ENCODE measurements at regions not wholly inside any gene's neighbourhood (a gene's known extent, or its start where the extent isn't known, plus 50 kb on each side); places are given as distances from the start of the nearest gene placed in this dataset.

- intact Hi-C loops (cut with DNase I) = no loop called here
- Histone ChIP-seq H3K27me3 (no peaks in the 10 kb centered on the region), H3K4me1 (replicated peaks in 1 of 2) (no peaks in the 10 kb centered on the region), H3K27ac (no peak overlapping the region), H3K9me3 (replicated peaks in 1 of 3) (no peaks in the 10 kb centered on the region), H3K4me3 (no peak overlapping the region), H3K36me3 (replicated peaks in 1 of 2) (no peaks in the 10 kb centered on the region)
- 68 to 83% (median 76%) methylated on average over 7 of the region's 7 CpGs for WGBS, 4 donors
- TF ChIP-seq CTCF (IDR thresholded peaks at IDR 0.05) = no peak
- TF ChIP-seq POLR2A (IDR thresholded peaks at IDR 0.05) = no peak
- DNase-seq = no peak
These were observed 338.4 kb upstream of the GNPDA2 start for GRCh38 chr4:45064741-45065140.

GRCh38 chr4:45063696-45064095 is 337.3 kb upstream of the GNPDA2 start:
- Histone ChIP-seq H3K4me3 (no peak overlapping the region), H3K9me3 (replicated peaks in 1 of 3) (no peaks in the 10 kb centered on the region), H3K36me3 (replicated peaks in 1 of 2) (no peaks in the 10 kb centered on the region), H3K27ac (no peak overlapping the region), H3K4me1 (replicated peaks in 1 of 2) (no peaks in the 10 kb centered on the region), H3K27me3 (no peaks in the 10 kb centered on the region)
- intact Hi-C loops (cut with DNase I) = no loop called here
- TF ChIP-seq POLR2A (IDR thresholded peaks at IDR 0.05) = no peak
- TF ChIP-seq CTCF (IDR thresholded peaks at IDR 0.05) = no peak
- WGBS, 4 donors = 7 to 19% (median 13%) methylated on average over 1 of the region's 1 CpG
- no peak for DNase-seq

- Histone ChIP-seq H3K27me3 (no peaks in the 10 kb centered on the region), H3K27ac (no peak overlapping the region), H3K9me3 (replicated peaks in 1 of 3) (no peaks in the 10 kb centered on the region), H3K36me3 (replicated peaks in 1 of 2) (no peaks in the 10 kb centered on the region), H3K4me1 (replicated peaks in 1 of 2) (no peaks in the 10 kb centered on the region), H3K4me3 (no peak overlapping the region)
- DNase-seq = no peak
- 57 to 67% (median 60%) methylated on average over 1 of the region's 1 CpG for WGBS, 4 donors
- TF ChIP-seq POLR2A (IDR thresholded peaks at IDR 0.05) = no peak
- TF ChIP-seq CTCF (IDR thresholded peaks at IDR 0.05) = no peak
- intact Hi-C loops (cut with DNase I) = no loop called here
These were observed 336.7 kb upstream of the GNPDA2 start for GRCh38 chr4:45062935-45063545.

- H3K27ac ChIP-seq = no peak overlapping the region
These were observed 317.6 kb upstream of the GNPDA2 start for GRCh38 chr4:45043911-45044310.

More at GRCh38 chr4:45043911-45044310, 317.6 kb upstream of the GNPDA2 start:
- intact Hi-C loops (cut with DNase I) = no loop called here
- no peak for TF ChIP-seq POLR2A (IDR thresholded peaks at IDR 0.05)
- TF ChIP-seq CTCF (IDR thresholded peaks at IDR 0.05) = no peak
- Histone ChIP-seq H3K4me3 (no peak overlapping the region), H3K4me1 (replicated peaks in 1 of 2) (no peaks in the 10 kb centered on the region), H3K9me3 (replicated peaks in 1 of 3) (no peaks in the 10 kb centered on the region), H3K27me3 (no peaks in the 10 kb centered on the region), H3K36me3 (replicated peaks in 1 of 2) (no peaks in the 10 kb centered on the region)
- DNase-seq = no peak
- 26 to 51% (median 42%) methylated on average over 2 of the region's 2 CpGs for WGBS, 4 donors
